CD4-positive, alpha-beta T cell treated with Interleukin-4 for 1 hour (primary cell): ENCODE measurements at regions not wholly inside any gene's neighbourhood (a gene's known extent, or its start where the extent isn't known, plus 50 kb on each side); places are given as distances from the start of the nearest gene placed in this dataset.

Experiments used
- DNase-seq, 2 donors: peaks; one replicate each; pipeline ENCODE4 v3.0.0-alpha.2; 2020 to 2022

GRCh38 chr2:51695531-51695930, 663.6 kb upstream of the NRXN1 start:
- no peak for DNase-seq

- no peak for DNase-seq
These were observed 661.7 kb upstream of the NRXN1 start for GRCh38 chr2:51693640-51694039.

GRCh38 chr2:51681854-51682253, 649.9 kb upstream of the NRXN1 start:
- no peak for DNase-seq

DNA sequence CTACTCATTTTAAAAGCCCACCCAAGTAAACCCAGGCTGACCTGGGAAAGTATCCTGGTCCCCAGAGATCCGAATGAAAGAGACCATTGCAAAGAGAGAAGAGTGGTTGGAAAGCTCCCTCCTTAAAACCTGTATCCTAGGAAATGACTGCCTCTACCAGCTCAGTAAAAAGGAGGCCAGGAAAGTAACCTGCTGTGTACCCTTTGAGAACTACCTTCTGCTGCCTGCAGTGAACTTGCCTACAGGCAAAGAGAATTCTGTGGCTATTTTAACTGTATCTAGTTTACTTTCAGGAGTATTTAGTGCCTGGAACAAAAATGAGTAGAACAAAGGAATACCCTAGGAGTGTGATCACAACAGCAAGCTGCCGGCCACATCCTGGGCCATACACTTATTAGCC, 641.7 kb upstream of the NRXN1 start:
- no peak for DNase-seq

DNA sequence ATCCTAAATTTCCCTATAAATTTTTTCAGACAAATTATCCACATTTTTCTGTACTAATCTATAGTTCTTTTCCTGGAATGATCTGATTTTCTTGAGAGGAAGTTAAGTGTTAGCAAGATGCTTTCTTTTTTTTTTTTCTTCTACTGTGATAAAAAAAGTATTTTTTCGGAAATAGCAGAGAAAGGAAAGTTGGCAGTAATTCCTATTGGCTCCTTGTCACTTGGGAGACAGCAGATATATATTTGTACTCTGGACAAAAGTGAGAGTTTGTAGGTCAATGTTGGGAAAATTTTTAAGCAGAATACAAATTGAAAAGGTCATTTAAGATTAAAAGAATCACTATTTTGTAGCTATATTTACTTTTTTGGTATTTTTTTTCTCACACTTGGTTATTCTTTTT, 635.7 kb upstream of the NRXN1 start:
- DNase-seq, result no peak

- no peak for DNase-seq
These were observed 630.3 kb upstream of the NRXN1 start for GRCh38 chr2:51662187-51662586.

DNA sequence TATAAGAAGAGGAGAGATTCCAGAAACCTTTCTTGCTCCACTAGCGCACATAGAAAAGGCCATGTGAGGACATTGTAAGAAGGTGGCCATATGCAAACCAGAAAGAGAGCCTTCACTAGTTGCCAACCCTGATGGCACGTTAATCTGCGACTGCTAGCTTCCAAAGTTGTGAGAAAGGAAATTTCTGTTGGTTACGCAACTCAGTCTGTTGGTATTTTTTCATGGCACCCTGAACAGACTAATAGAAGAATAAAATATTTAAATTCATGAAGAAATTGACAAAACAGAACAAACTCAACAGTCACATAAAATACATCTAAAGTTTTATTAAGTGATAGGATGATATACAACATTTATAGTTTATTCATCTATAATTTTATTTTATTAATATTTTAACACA, 625.9 kb upstream of the NRXN1 start:
- no peak for DNase-seq

GRCh38 chr2:51650769-51651168, 618.8 kb upstream of the NRXN1 start:
- no peak for DNase-seq

- DNase-seq, result no peak
These were observed 617.4 kb upstream of the NRXN1 start for GRCh38 chr2:51649366-51649765.

- no peak for DNase-seq
These were observed 606.9 kb upstream of the NRXN1 start for GRCh38 chr2:51638811-51639210.

GRCh38 chr2:51633073-51633472, 601.1 kb upstream of the NRXN1 start:
- DNase-seq, result no peak

DNA sequence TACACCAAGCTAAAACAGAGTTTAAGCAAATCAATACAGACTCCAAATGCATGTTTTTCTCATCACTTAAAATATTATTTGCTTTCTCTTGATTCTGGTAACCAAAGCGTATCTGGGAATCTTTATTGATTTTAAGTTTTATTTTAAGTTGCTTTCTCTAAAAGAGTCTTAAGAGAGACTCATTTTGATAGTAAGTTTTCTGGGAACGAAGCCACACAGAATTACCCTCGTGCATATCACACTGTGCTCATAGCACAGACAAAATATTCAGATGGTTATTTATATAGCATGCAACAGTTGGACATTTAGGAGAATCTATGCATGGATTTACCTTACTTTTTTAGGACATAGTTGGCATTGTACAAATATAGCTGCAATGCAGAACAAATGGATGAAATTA, 597.5 kb upstream of the NRXN1 start:
- DNase-seq, result no peak

GRCh38 chr2:51628917-51629316, 597.0 kb upstream of the NRXN1 start:
- no peak for DNase-seq

DNA sequence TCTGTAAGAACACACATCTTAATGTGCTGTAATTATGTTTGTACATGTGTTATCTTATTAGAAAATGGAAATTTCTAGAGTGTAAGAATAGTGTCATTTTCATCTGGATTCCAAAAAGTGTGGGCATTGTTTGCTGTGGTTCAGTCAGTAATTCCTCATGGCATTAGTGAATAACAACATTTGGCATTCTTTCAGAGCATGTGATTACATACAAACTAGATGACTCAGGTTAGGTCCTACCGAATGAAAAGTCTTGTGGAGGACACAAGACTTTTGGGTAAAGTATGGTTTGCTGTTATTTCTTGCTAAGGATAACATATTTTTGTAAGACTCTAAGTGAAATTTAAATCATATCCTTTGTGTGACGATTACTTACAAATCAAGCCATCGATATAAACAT, 593.1 kb upstream of the NRXN1 start:
- DNase-seq, result no peak

- DNase-seq, result no peak
These were observed 588.9 kb upstream of the NRXN1 start for GRCh38 chr2:51620796-51621195.

GRCh38 chr2:51619961-51620360, 588.0 kb upstream of the NRXN1 start:
- no peak for DNase-seq

DNA sequence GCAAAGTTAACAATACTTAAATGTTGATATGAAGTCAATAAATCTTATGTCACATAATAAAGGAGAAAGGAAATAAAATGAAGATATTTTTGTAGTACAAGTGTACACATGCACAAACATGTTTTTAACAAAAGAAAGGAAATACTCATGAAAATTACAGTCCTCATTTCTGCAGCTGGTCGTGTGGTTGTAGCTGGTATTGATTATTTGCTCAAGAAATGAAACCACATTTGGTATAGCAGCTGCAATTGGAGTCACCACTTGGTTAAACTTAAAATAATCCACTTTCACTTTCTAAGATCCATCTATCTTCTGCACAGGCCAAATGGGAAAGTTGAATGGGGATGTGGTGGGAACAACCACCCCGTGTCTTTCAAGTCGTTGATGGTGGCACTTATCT, 580.5 kb upstream of the NRXN1 start:
- no peak for DNase-seq

DNA sequence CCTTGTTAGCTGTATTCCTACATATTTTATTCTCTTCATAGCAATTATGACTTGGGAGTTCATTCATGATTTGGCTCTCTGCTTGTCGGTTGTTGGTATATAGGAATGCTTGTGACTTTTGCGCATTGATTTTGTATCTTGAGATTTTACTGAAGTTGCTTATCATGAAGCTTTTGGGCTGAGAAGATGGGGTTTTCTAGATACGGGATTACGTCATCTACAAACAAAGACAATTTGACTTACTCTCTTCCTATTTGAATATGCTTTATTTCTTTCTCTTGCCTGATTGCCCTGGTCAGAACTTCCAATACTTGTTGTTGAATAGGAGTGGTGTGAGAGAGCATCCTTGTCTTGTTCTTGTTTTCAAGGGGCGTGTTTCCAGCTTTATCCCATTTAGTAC, 569.8 kb upstream of the NRXN1 start:
- DNase-seq, result no peak

- no peak for DNase-seq
These were observed 565.2 kb upstream of the NRXN1 start for GRCh38 chr2:51597086-51597485.

DNA sequence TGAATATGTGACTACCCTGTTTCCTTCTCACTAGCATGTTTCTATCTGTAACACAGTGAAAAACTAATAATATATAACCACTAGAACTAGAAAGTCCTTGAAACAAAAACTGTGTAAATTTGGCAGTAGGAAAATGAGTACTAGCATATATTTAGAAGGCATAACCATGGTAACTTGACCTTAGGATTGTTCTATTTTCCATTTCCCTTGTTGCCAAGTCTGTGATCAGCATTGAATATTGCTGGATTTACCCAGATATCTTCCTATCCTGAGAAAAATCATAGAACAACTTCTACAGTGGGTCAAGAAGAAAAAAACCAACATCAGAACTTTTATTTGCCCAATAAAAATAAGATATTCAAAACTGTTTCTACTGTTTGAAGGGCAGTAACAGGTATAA, 563.9 kb upstream of the NRXN1 start:
- DNase-seq, result no peak

- DNase-seq, result no peak
These were observed 549.8 kb upstream of the NRXN1 start for GRCh38 chr2:51581636-51582267.

DNA sequence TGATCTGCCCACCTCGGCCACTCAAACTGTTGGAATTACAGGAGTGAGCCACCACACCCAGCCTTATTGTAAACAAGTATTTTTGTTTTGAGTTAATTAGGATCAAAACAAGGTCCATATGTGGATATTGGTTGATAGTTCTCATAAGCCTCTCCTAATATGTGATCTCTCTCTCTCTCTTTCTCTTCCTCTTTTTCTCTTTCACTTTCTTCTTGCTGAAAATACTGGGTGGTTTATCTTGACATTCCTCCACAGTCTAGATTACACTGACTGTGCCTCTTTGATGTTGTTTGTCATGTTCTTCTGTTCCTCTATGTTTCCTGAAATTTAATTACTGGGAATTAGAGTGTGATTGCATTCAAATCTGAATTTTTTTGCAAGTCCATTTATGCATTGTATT, 547.5 kb upstream of the NRXN1 start:
- no peak for DNase-seq

GRCh38 chr2:51575181-51575580, 543.2 kb upstream of the NRXN1 start:
- DNase-seq, result no peak

- DNase-seq, result no peak
These were observed 527.1 kb upstream of the NRXN1 start for GRCh38 chr2:51559026-51559425.

- DNase-seq, result no peak
These were observed 521.5 kb upstream of the NRXN1 start for GRCh38 chr2:51553476-51553875.

DNA sequence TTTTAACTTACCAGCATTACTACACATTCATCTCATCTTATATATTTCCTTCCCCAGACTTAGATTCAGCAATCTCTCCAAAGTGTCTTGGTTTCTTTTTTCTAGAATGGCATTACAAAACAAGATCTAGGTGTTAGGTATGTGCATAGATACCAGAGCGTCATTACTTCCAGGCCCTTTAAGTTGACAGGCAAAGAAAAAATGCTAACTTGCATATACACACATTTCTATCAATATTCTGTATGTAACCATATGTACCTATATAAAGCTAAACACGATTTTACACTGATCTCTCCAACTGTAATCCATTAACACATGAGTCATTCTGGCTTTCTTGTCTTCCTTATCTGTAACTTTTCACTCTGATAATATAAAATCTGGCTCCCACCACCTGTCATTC, 503.8 kb upstream of the NRXN1 start:
- DNase-seq, result no peak
